Hepatocyte (in vitro differentiated cells): ENCODE measurements at regions not wholly inside any gene's neighbourhood (a gene's known extent, or its start where the extent isn't known, plus 50 kb on each side); places are given as distances from the start of the nearest gene placed in this dataset.

Experiments used
- DNase-seq: peaks from one replicate; pipeline ENCODE4 v3.0.0-alpha.2; 2016; ENCODE audit warnings: low spot score
- H2AFZ ChIP-seq: fragments of 200-600 bp; sonication (generic); 2 replicates; pipeline ENCODE4 v1.6.0; 2016; ENCODE audit warnings: antibody characterized with exemption, mild to moderate bottlenecking
- H3K27ac ChIP-seq: fragments of 200-600 bp; sonication (generic); 2 replicates; pipeline ENCODE4 v1.5.1; 2016; ENCODE audit warnings: mild to moderate bottlenecking
- H3K27me3 ChIP-seq: fragments of 200-600 bp; sonication (generic); 2 replicates; pipeline ENCODE4 v1.6.1; 2016
- H3K36me3 ChIP-seq: fragments of 200-600 bp; sonication (generic); replicated peaks from 2 replicates; pipeline ENCODE4 v1.5.1; 2016; ENCODE audit warnings: low read depth; ENCODE audit not compliant: insufficient read depth
- H3K4me1 ChIP-seq: fragments of 200-600 bp; sonication (generic); 2 replicates; pipeline ENCODE4 v1.5.1; 2016; ENCODE audit warnings: mild to moderate bottlenecking, moderate library complexity; ENCODE audit not compliant: insufficient read depth
- H3K4me2 ChIP-seq: fragments of 200-600 bp; sonication (generic); 2 replicates; pipeline ENCODE4 v1.6.0; 2016
- H3K4me3 ChIP-seq: fragments of 200-600 bp; sonication (generic); 2 replicates; pipeline ENCODE4 v1.5.1; 2016; ENCODE audit warnings: mild to moderate bottlenecking
- H3K79me2 ChIP-seq: fragments of 200-600 bp; sonication (generic); 2 replicates; pipeline ENCODE4 v1.6.0; 2017; ENCODE audit warnings: mild to moderate bottlenecking
- H3K9me2 ChIP-seq: fragments of 200-600 bp; sonication (generic); replicated peaks from 2 replicates; pipeline ENCODE4 v1.6.0; 2017; ENCODE audit warnings: mild to moderate bottlenecking; ENCODE audit not compliant: insufficient read depth
- H3K9me3 ChIP-seq: fragments of 200-600 bp; sonication (generic); 2 replicates; pipeline ENCODE4 v1.5.1; 2016; ENCODE audit warnings: low read depth, mild to moderate bottlenecking
- H4K20me1 ChIP-seq: fragments of 200-600 bp; sonication (generic); 2 replicates; pipeline ENCODE4 v1.6.0; 2016; ENCODE audit warnings: mild to moderate bottlenecking; ENCODE audit not compliant: insufficient read depth, poor library complexity, severe bottlenecking
- CTCF ChIP-seq: fragments of 200-600 bp; sonication (generic); IDR thresholded peaks from 2 replicates; pipeline ENCODE4 v1.5.1; 2016; ENCODE audit warnings: antibody characterized with exemption, mild to moderate bottlenecking; ENCODE audit not compliant: poor library complexity
- EZH2 ChIP-seq: fragments of 200-600 bp; sonication (generic); IDR thresholded peaks from 2 replicates; pipeline ENCODE4 v1.6.1; 2016; ENCODE audit warnings: antibody characterized with exemption, mild to moderate bottlenecking, borderline replicate concordance
- EZH2phosphoT487 ChIP-seq: fragments of 200-600 bp; sonication (generic); IDR thresholded peaks from one replicate; pipeline ENCODE4 v1.6.1; 2018; ENCODE audit warnings: antibody characterized with exemption, mild to moderate bottlenecking, low read depth, moderate library complexity; ENCODE audit not compliant: unreplicated experiment, severe bottlenecking
- WGBS: methylation state at CpG from one replicate; pipeline ENCODE4 v1.1.6; 2016; ENCODE audit warnings: low lambda C conversion rate; ENCODE audit errors: missing lambda C conversion rate; 5-methylcytosine and 5-hydroxymethylcytosine counted together

GRCh38 chr12:28032811-28033537, 60.4 kb upstream of the PTHLH start:
- Histone ChIP-seq H2AFZ (no peak overlapping the region), H3K27ac (no peak overlapping the region), H3K4me2 (no peak overlapping the region), H3K36me3 (no peaks in the 10 kb centered on the region), H3K9me2 (no peaks in the 10 kb centered on the region), H3K27me3 (no peaks in the 10 kb centered on the region), H3K79me2 (no peaks in the 10 kb centered on the region), H3K4me1 (no peaks in the 10 kb centered on the region), H3K9me3 (no peaks in the 10 kb centered on the region), H3K4me3 (no peak overlapping the region), H4K20me1 (no peaks in the 10 kb centered on the region)
- no peak for DNase-seq
- 67% methylated on average over 4 of the region's 4 CpGs for WGBS
- no peak for TF ChIP-seq EZH2phosphoT487
- TF ChIP-seq EZH2 = no peak
- TF ChIP-seq CTCF = no peak

GRCh38 chr12:28033538-28033915, 61.0 kb upstream of the PTHLH start:
- H2AFZ ChIP-seq = no peak overlapping the region
- H4K20me1 ChIP-seq = no peaks in the 10 kb centered on the region
- no peaks in the 10 kb centered on the region for H3K36me3 ChIP-seq
- no peaks in the 10 kb centered on the region for H3K4me1 ChIP-seq
- H3K9me3 ChIP-seq = no peaks in the 10 kb centered on the region
- no peak overlapping the region for H3K4me2 ChIP-seq
- TF ChIP-seq EZH2 = no peak
- TF ChIP-seq CTCF = no peak
- no peak for TF ChIP-seq EZH2phosphoT487
- DNase-seq = no peak
- H3K27me3 ChIP-seq = no peaks in the 10 kb centered on the region
- WGBS = 89% methylated on average over 2 of the region's 2 CpGs
- H3K27ac ChIP-seq = no peak overlapping the region
- H3K4me3 ChIP-seq = no peak overlapping the region
- H3K79me2 ChIP-seq = no peaks in the 10 kb centered on the region
- H3K9me2 ChIP-seq = no peaks in the 10 kb centered on the region

- Histone ChIP-seq H3K79me2 (no peaks in the 10 kb centered on the region), H3K36me3 (no peaks in the 10 kb centered on the region), H3K27ac (no peak overlapping the region), H3K9me2 (no peaks in the 10 kb centered on the region), H2AFZ (no peak overlapping the region), H3K27me3 (no peaks in the 10 kb centered on the region), H3K4me3 (no peak overlapping the region), H4K20me1 (no peaks in the 10 kb centered on the region), H3K4me2 (no peak overlapping the region), H3K9me3 (no peaks in the 10 kb centered on the region), H3K4me1 (no peaks in the 10 kb centered on the region)
- 81% methylated on average over 1 of the region's 1 CpG for WGBS
- TF ChIP-seq EZH2phosphoT487 = no peak
- TF ChIP-seq CTCF = no peak
- TF ChIP-seq EZH2 = no peak
- no peak for DNase-seq
These were observed 61.7 kb upstream of the PTHLH start for GRCh38 chr12:28034271-28034670.
